Suppressor macrophage treated with lipopolysaccharide for 4 hours (primary cell): ENCODE measurements at regions not wholly inside any gene's neighbourhood (a gene's known extent, or its start where the extent isn't known, plus 50 kb on each side); places are given as distances from the start of the nearest gene placed in this dataset.

Experiments used
- DNase-seq: peaks from one replicate; pipeline ENCODE4 v3.0.0-alpha.2; 2020

- DNase-seq: no peak
These were observed 92.7 kb downstream of the GADD45G start for GRCh38 chr9:89697553-89697952.

- no peak for DNase-seq
These were observed 93.7 kb downstream of the GADD45G start for GRCh38 chr9:89698411-89699005.

- no peak for DNase-seq
These were observed 94.8 kb downstream of the GADD45G start for GRCh38 chr9:89699646-89700045.

- peak; percentile 93 for DNase-seq
These were observed 96.5 kb downstream of the GADD45G start for GRCh38 chr9:89701221-89701798.

GRCh38 chr9:89702401-89702800 lies 97.6 kb downstream of the GADD45G start:
- peak; percentile 50 for DNase-seq

- DNase-seq: no peak
These were observed 100.8 kb downstream of the GADD45G start for GRCh38 chr9:89705651-89706050.

GRCh38 chr9:89706086-89706485 lies 101.3 kb downstream of the GADD45G start:
- peak; percentile 53 for DNase-seq

GRCh38 chr9:89706731-89707191 lies 101.9 kb downstream of the GADD45G start:
- DNase-seq: no peak

GRCh38 chr9:89710697-89711096 lies 105.9 kb downstream of the GADD45G start:
- peak; percentile 89 for DNase-seq

- DNase-seq: no peak
These were observed 107.1 kb downstream of the GADD45G start for GRCh38 chr9:89711866-89712265.

- DNase-seq: no peak
These were observed 107.5 kb downstream of the GADD45G start for GRCh38 chr9:89712283-89712682.

GRCh38 chr9:89714321-89714720 lies 109.5 kb downstream of the GADD45G start:
- DNase-seq: peak; percentile 57

- peak; percentile 38 for DNase-seq
These were observed 110.6 kb downstream of the GADD45G start for GRCh38 chr9:89715318-89715858.

GRCh38 chr9:89715881-89716280 lies 111.1 kb downstream of the GADD45G start:
- DNase-seq: peak; percentile 61

- DNase-seq: peak; percentile 49
These were observed 111.7 kb downstream of the GADD45G start for GRCh38 chr9:89716559-89716958.

GRCh38 chr9:89718176-89718575 lies 113.4 kb downstream of the GADD45G start:
- no peak for DNase-seq

GRCh38 chr9:89718651-89719050 lies 113.8 kb downstream of the GADD45G start:
- DNase-seq: peak; percentile 38

- DNase-seq: no peak
These were observed 114.4 kb downstream of the GADD45G start for GRCh38 chr9:89719202-89719601.

- DNase-seq: peak; percentile 58
These were observed 115.9 kb downstream of the GADD45G start for GRCh38 chr9:89720696-89721175.

GRCh38 chr9:89721176-89721700 lies 116.4 kb downstream of the GADD45G start:
- DNase-seq: peak; percentile 76

- DNase-seq: no peak
These were observed 117.2 kb downstream of the GADD45G start for GRCh38 chr9:89721971-89722530.

GRCh38 chr9:89722712-89723111 lies 117.9 kb downstream of the GADD45G start:
- DNase-seq: no peak

- no peak for DNase-seq
These were observed 118.8 kb downstream of the GADD45G start for GRCh38 chr9:89723469-89724100.
